SH-SY5Y (cell line): ENCODE measurements at regions not wholly inside any gene's neighbourhood (a gene's known extent, or its start where the extent isn't known, plus 50 kb on each side); places are given as distances from the start of the nearest gene placed in this dataset.

Source experiments
- GATA2 ChIP-seq: IDR thresholded peaks from 2 replicates; pipeline ENCODE4 v1.6.1; 2011; ENCODE audit warnings: mild to moderate bottlenecking, low read depth, low read length
- GATA3 ChIP-seq: IDR thresholded peaks from 2 replicates; pipeline ENCODE4 v1.6.1; 2011; ENCODE audit warnings: low read depth, mild to moderate bottlenecking, low read length, moderate library complexity

DNA sequence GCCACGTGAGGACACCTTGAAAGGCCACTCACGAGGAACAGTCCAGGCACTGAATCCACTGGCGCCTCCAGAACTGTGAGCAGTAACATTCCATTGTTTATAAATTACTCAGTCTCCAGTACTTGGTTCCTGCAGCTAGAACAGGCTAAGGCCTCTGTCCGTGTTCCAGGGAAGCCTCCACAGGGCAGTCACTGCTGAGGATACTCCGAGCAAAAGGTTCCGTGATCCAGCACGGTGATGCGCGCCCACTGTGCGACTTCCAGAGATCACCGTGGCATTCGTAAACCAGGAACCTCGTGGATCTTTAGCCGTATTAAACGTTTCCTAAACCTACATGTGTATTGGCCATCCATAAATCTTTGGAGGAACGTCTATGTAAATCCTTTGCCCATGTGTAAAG lies 51.5 kb upstream of the SALL3 start:
- TF ChIP-seq GATA2 (no peak), GATA3 (no peak)
